Thymus (tissue), 11 donors: ENCODE measurements at regions not wholly inside any gene's neighbourhood (a gene's known extent, or its start where the extent isn't known, plus 50 kb on each side); places are given as distances from the start of the nearest gene placed in this dataset.

ENCODE experiments used
- DNase-seq, 9 donors: peaks; one replicate each; pipeline ENCODE4 v3.0.0-alpha.2; 2013; ENCODE audit warnings: low spot score in 9 of 9, low read depth in 6 of 9, missing footprints in 1 of 9
- H3K27ac ChIP-seq, 2 donors: one replicate each; pipeline ENCODE4 v1.5.1; 2013; ENCODE audit warnings: control low read depth in 1 of 2, low read depth in 1 of 2, low read length in 1 of 2, mild to moderate bottlenecking in 1 of 2, moderate library complexity in 1 of 2
- H3K27me3 ChIP-seq, 2 donors: one replicate each; pipeline ENCODE4 v1.5.1; 2013; ENCODE audit warnings: low read length in 1 of 2; ENCODE audit not compliant: control insufficient read depth in 2 of 2, insufficient read depth in 1 of 2
- H3K36me3 ChIP-seq, 2 donors: one replicate each; pipeline ENCODE4 v1.5.1; 2013; ENCODE audit warnings: low read length in 1 of 2, mild to moderate bottlenecking in 1 of 2, moderate library complexity in 1 of 2; ENCODE audit not compliant: control insufficient read depth in 2 of 2, insufficient read depth in 2 of 2
- H3K4me1 ChIP-seq, 2 donors: one replicate each; pipeline ENCODE4 v1.5.1; 2013; ENCODE audit warnings: low read length in 2 of 2; ENCODE audit not compliant: control insufficient read depth in 2 of 2, insufficient read depth in 2 of 2
- H3K4me3 ChIP-seq, 2 donors: one replicate each; pipeline ENCODE4 v1.5.1; 2013; ENCODE audit warnings: low read length in 2 of 2, control low read depth in 1 of 2, mild to moderate bottlenecking in 1 of 2
- H3K9me3 ChIP-seq, 2 donors: one replicate each; pipeline ENCODE4 v1.5.1; 2013; ENCODE audit warnings: low read length in 1 of 2, mild to moderate bottlenecking in 1 of 2; ENCODE audit not compliant: control insufficient read depth in 2 of 2, insufficient read depth in 1 of 2
- WGBS: extraction: QIAGEN DNeasy Blood & Tissue Kit; methylation state at CpG from one replicate; pipeline ENCODE4 v1.1.7; 2013; 5-methylcytosine and 5-hydroxymethylcytosine counted together
- donor health status: healthy.

- H3K4me3 ChIP-seq, result no peak overlapping the region
Measured at GRCh38 chr2:21920721-21921120, 797.0 kb downstream of the TDRD15 start.

GRCh38 chr2:21924640-21925285 lies 801.0 kb downstream of the TDRD15 start:
- Histone ChIP-seq H3K27me3 (no peaks in the 10 kb centered on the region), H3K36me3 (no peaks in the 10 kb centered on the region), H3K9me3 (no peaks in the 10 kb centered on the region), H3K4me1 (no peaks in the 10 kb centered on the region), H3K27ac (no peak overlapping the region), H3K4me3 (no peak overlapping the region)
- WGBS, result 86% methylated on average over 2 of the region's 2 CpGs
- no peak for DNase-seq

More at GRCh38 chr2:21920721-21921120, 797.0 kb downstream of the TDRD15 start:
- no peaks in the 10 kb centered on the region for H3K4me1 ChIP-seq
- no peaks in the 10 kb centered on the region for H3K36me3 ChIP-seq
- WGBS, result 72% methylated on average over 4 of the region's 4 CpGs
- H3K9me3 ChIP-seq, result no peaks in the 10 kb centered on the region
- H3K27ac ChIP-seq, result no peak overlapping the region
- DNase-seq, result no peak
- H3K27me3 ChIP-seq, result no peaks in the 10 kb centered on the region

- H3K4me3 ChIP-seq, result no peak overlapping the region
- no peaks in the 10 kb centered on the region for H3K9me3 ChIP-seq
- 85% methylated on average over 2 of the region's 2 CpGs for WGBS
- H3K27me3 ChIP-seq, result no peaks in the 10 kb centered on the region
- DNase-seq, result no peak
- no peak overlapping the region for H3K27ac ChIP-seq
- no peaks in the 10 kb centered on the region for H3K36me3 ChIP-seq
- no peaks in the 10 kb centered on the region for H3K4me1 ChIP-seq
Measured at GRCh38 chr2:21928292-21928691, 804.5 kb downstream of the TDRD15 start.

GRCh38 chr2:21930226-21930625 lies 806.5 kb downstream of the TDRD15 start:
- Histone ChIP-seq H3K27ac (no peak overlapping the region), H3K4me3 (no peak overlapping the region), H3K27me3 (no peaks in the 10 kb centered on the region), H3K36me3 (no peaks in the 10 kb centered on the region), H3K9me3 (no peaks in the 10 kb centered on the region), H3K4me1 (no peaks in the 10 kb centered on the region)
- no peak for DNase-seq
- WGBS, result 96% methylated on average over 2 of the region's 2 CpGs

- Histone ChIP-seq H3K27ac (no peak overlapping the region), H3K4me3 (no peak overlapping the region), H3K9me3 (no peaks in the 10 kb centered on the region), H3K27me3 (no peaks in the 10 kb centered on the region), H3K4me1 (no peaks in the 10 kb centered on the region), H3K36me3 (no peaks in the 10 kb centered on the region)
- WGBS, result 93% methylated on average over 2 of the region's 2 CpGs
- DNase-seq, result no peak
Measured at GRCh38 chr2:21939967-21940366, 816.2 kb downstream of the TDRD15 start.

- Histone ChIP-seq H3K9me3 (no peaks in the 10 kb centered on the region), H3K27me3 (no peaks in the 10 kb centered on the region), H3K27ac (no peak overlapping the region), H3K4me1 (no peaks in the 10 kb centered on the region), H3K4me3 (no peak overlapping the region), H3K36me3 (no peaks in the 10 kb centered on the region)
- no peak for DNase-seq
- 95% methylated on average over 3 of the region's 3 CpGs for WGBS
Measured at GRCh38 chr2:21944536-21944935, 820.8 kb downstream of the TDRD15 start.

- DNase-seq, result no peak
- no peak overlapping the region for H3K27ac ChIP-seq
- no peak overlapping the region for H3K4me3 ChIP-seq
- no peaks in the 10 kb centered on the region for H3K9me3 ChIP-seq
- H3K4me1 ChIP-seq, result no peaks in the 10 kb centered on the region
- H3K27me3 ChIP-seq, result no peaks in the 10 kb centered on the region
- no peaks in the 10 kb centered on the region for H3K36me3 ChIP-seq
- WGBS, result 89% methylated on average over 3 of the region's 3 CpGs
Measured at GRCh38 chr2:21945658-21946057, 821.9 kb downstream of the TDRD15 start.

GRCh38 chr2:21947046-21947445 lies 823.3 kb downstream of the TDRD15 start:
- H3K4me1 ChIP-seq, result no peaks in the 10 kb centered on the region
- H3K36me3 ChIP-seq, result no peaks in the 10 kb centered on the region
- H3K9me3 ChIP-seq, result no peaks in the 10 kb centered on the region
- no peaks in the 10 kb centered on the region for H3K27me3 ChIP-seq
- no peak for DNase-seq
- no peak overlapping the region for H3K4me3 ChIP-seq
- no peak overlapping the region for H3K27ac ChIP-seq
- WGBS, result 83% methylated on average over 6 of the region's 6 CpGs

GRCh38 chr2:21966139-21966538 lies 842.4 kb downstream of the TDRD15 start:
- no peak for DNase-seq
- 92% methylated on average over 5 of the region's 5 CpGs for WGBS
- H3K27me3 ChIP-seq, result no peaks in the 10 kb centered on the region
- H3K4me1 ChIP-seq, result no peaks in the 10 kb centered on the region
- H3K36me3 ChIP-seq, result no peaks in the 10 kb centered on the region
- no peak overlapping the region for H3K4me3 ChIP-seq
- no peak overlapping the region for H3K27ac ChIP-seq
- peaks cover 0 to 4% of the 10 kb centered on the region in 2 donors for H3K9me3 ChIP-seq
